ENCODE measurements at regions not wholly inside any gene's neighbourhood (a gene's known extent, or its start where the extent isn't known, plus 50 kb on each side); places are given as distances from the start of the nearest gene placed in this dataset.

DNA sequence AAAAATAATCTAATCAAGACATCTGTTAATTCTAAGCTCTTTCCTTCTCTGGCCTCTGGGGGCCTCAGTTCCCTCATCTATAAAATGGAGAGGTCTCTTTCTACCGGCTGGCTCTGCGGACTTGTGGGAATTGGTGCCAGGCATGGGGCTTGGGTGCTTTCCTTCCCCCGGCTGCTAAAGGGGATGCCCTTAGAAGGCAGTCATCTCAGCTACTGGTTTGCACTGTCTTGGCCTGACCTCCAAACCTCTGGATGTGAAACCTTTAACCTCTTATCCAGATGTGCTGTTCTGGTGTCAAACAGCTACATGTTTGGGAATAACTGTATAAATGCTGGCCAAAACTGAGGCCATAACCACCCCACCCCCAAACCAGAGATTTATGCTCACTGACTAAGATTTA is 320.0 kb downstream of the RPS24 start:
- H3K9me3 ChIP-seq (ENCODE audit: severe bottlenecking), result no peaks in the 10 kb centered on the region
- TF ChIP-seq, protein P1, sequence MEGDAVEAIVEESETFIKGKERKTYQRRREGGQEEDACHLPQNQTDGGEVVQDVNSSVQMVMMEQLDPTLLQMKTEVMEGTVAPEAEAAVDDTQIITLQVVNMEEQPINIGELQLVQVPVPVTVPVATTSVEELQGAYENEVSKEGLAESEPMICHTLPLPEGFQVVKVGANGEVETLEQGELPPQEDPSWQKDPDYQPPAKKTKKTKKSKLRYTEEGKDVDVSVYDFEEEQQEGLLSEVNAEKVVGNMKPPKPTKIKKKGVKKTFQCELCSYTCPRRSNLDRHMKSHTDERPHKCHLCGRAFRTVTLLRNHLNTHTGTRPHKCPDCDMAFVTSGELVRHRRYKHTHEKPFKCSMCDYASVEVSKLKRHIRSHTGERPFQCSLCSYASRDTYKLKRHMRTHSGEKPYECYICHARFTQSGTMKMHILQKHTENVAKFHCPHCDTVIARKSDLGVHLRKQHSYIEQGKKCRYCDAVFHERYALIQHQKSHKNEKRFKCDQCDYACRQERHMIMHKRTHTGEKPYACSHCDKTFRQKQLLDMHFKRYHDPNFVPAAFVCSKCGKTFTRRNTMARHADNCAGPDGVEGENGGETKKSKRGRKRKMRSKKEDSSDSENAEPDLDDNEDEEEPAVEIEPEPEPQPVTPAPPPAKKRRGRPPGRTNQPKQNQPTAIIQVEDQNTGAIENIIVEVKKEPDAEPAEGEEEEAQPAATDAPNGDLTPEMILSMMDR (IDR thresholded peaks at IDR 0.05; ENCODE audit: poor library complexity, severe bottlenecking), result no peak
- no peaks in the 10 kb centered on the region for H3K36me3 ChIP-seq (ENCODE audit: low read depth)
- DNase-seq (ENCODE audit: low spot score) (no peak), ATAC-seq (ENCODE audit: low read depth) (no peak)
- H3K27ac ChIP-seq (ENCODE audit: poor library complexity, severe bottlenecking), result no peak overlapping the region
- H3K4me3 ChIP-seq (ENCODE audit: severe bottlenecking), result no peak overlapping the region
- peaks cover 6% of the 10 kb centered on the region for H3K27me3 ChIP-seq (ENCODE audit: insufficient read depth, poor library complexity, severe bottlenecking)
- H3K4me1 ChIP-seq (ENCODE audit: insufficient read depth, poor library complexity, severe bottlenecking), result no peaks in the 10 kb centered on the region

DNA sequence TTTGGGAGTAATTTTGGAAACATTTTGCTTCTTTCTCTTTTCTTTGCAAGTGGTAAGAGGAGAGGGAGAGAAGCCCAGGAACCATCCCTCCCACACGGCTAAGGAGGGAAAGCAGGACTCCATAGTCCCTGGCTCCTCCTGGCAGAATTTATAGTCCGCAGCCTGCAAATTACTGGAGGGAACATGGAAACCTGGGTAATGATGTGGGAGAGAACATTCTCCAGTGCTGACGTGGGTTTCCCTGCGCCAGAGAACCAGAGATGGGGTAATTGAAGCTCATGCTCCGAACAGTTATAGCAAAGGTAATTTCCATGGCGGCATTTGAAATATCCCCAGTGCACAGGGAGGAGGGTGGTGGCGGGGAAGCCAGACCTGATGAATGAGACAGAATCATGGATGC is 320.4 kb downstream of the RPS24 start:
- Histone ChIP-seq H3K4me3 (ENCODE audit: severe bottlenecking) (no peak overlapping the region), H3K4me1 (ENCODE audit: insufficient read depth, poor library complexity, severe bottlenecking) (no peaks in the 10 kb centered on the region), H3K27me3 (ENCODE audit: insufficient read depth, poor library complexity, severe bottlenecking) (peaks cover 6% of the 10 kb centered on the region), H3K9me3 (ENCODE audit: severe bottlenecking) (no peaks in the 10 kb centered on the region), H3K27ac (ENCODE audit: poor library complexity, severe bottlenecking) (no peak overlapping the region), H3K36me3 (ENCODE audit: low read depth) (no peaks in the 10 kb centered on the region)
- no peak for DNase-seq (ENCODE audit: low spot score)
- TF ChIP-seq, protein P1 (IDR thresholded peaks at IDR 0.05; ENCODE audit: poor library complexity, severe bottlenecking), result no peak
- ATAC-seq (ENCODE audit: low read depth), result no peak

DNA sequence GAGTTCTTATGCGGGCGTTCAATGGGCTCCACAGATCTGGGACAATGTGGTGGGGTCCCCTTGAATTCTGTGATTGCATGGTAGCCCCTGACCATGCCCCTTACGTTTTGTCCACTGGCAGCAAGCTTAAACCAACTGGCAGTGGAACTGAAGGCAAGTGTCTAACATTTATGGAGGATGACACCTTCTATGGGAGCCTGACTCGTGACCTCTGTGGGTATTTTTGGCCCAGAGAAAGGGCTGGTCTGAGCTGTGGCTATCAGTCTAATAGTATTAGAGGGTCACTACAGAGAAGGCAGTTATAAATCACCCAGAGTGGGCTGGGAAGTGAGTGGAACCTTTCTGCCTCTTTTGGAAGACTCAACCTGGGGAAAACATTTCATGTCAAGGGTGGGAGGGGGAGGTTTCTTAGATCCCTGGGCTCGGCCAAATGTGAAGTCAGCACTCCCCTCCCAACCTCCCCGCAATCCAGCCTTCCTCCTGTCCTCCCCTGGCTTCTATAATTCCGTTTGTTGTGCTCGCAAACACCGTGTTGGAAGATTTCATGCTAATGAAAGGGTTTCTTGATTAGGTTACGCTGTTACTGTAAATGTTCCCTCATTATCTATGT is 322.7 kb downstream of the RPS24 start:
- Histone ChIP-seq H3K4me3 (ENCODE audit: severe bottlenecking) (no peak overlapping the region), H3K4me1 (ENCODE audit: insufficient read depth, poor library complexity, severe bottlenecking) (no peaks in the 10 kb centered on the region), H3K27ac (ENCODE audit: poor library complexity, severe bottlenecking) (no peak overlapping the region), H3K9me3 (ENCODE audit: severe bottlenecking) (no peaks in the 10 kb centered on the region), H3K27me3 (ENCODE audit: insufficient read depth, poor library complexity, severe bottlenecking) (peaks cover 6% of the 10 kb centered on the region), H3K36me3 (ENCODE audit: low read depth) (no peaks in the 10 kb centered on the region)
- ATAC-seq (ENCODE audit: low read depth), result no peak
- no peak for DNase-seq (ENCODE audit: low spot score)
- TF ChIP-seq, protein P1 (IDR thresholded peaks at IDR 0.05; ENCODE audit: poor library complexity, severe bottlenecking), result no peak

- H3K4me1 ChIP-seq (ENCODE audit: insufficient read depth, poor library complexity, severe bottlenecking), result no peaks in the 10 kb centered on the region
- TF ChIP-seq, protein P1 (IDR thresholded peaks at IDR 0.05; ENCODE audit: poor library complexity, severe bottlenecking), result no peak
- DNase-seq (ENCODE audit: low spot score) (no peak), ATAC-seq (ENCODE audit: low read depth) (no peak)
- no peak overlapping the region for H3K27ac ChIP-seq (ENCODE audit: poor library complexity, severe bottlenecking)
- H3K27me3 ChIP-seq (ENCODE audit: insufficient read depth, poor library complexity, severe bottlenecking), result peaks cover 6% of the 10 kb centered on the region
- no peaks in the 10 kb centered on the region for H3K36me3 ChIP-seq (ENCODE audit: low read depth)
- H3K4me3 ChIP-seq (ENCODE audit: severe bottlenecking), result no peak overlapping the region
- H3K9me3 ChIP-seq (ENCODE audit: severe bottlenecking), result no peaks in the 10 kb centered on the region
These were observed 323.7 kb downstream of the RPS24 start for GRCh38 chr10:78357141-78358063.
